Peyer's patch (tissue), 4 donors: ENCODE measurements at regions not wholly inside any gene's neighbourhood (a gene's known extent, or its start where the extent isn't known, plus 50 kb on each side); places are given as distances from the start of the nearest gene placed in this dataset.
"Not testable (repeated sequence)": the region's sequence is repeated elsewhere in the genome, so short reads cannot be mapped to it uniquely, and the experiment has no call there.

Experiments used
- DNase-seq, 3 donors: peaks; one replicate each; pipeline ENCODE4 v3.0.0-alpha.2; 2017 to 2019
- H3K27ac ChIP-seq, 4 donors: fragments of 200-600 bp; sonication (generic); one replicate each; pipeline ENCODE4 v1.5.1; 2016 to 2019
- H3K27me3 ChIP-seq, 2 donors: fragments of 200-600 bp; sonication (generic); one replicate each; pipeline ENCODE4 v1.5.1; 2019
- H3K36me3 ChIP-seq, 3 donors: fragments of 200-600 bp; sonication (generic); one replicate each; pipeline ENCODE4 v1.5.1; 2016 to 2019
- H3K4me1 ChIP-seq, 4 donors: fragments of 200-600 bp; sonication (generic); one replicate each; pipeline ENCODE4 v1.5.1; 2016 to 2019
- H3K4me3 ChIP-seq, 4 donors: fragments of 200-600 bp; sonication (generic); 1 replicate in 3 of 4; 2 replicates in 1 of 4; pipeline ENCODE4 v1.5.1; 2016 to 2019; ENCODE audit warnings: mild to moderate bottlenecking in 1 of 4
- H3K9me3 ChIP-seq, 4 donors: fragments of 200-600 bp; sonication (generic); one replicate each; pipeline ENCODE4 v1.5.1; 2016 to 2019; ENCODE audit warnings: mild to moderate bottlenecking in 1 of 4
- POLR2A ChIP-seq, 2 donors: fragments of 450-650 bp; IDR thresholded peaks; one replicate each; pipeline ENCODE4 v1.5.1; 2017; ENCODE audit warnings: antibody characterized with exemption in 2 of 2, mild to moderate bottlenecking in 2 of 2, moderate library complexity in 2 of 2
- TF ChIP-seq, protein P1 (sequence below), 6 experiments: fragments of 450-650 bp in 4 of 6; fragments of 200-600 bp in 2 of 6; sonication (generic) in 1 of 6; IDR thresholded peaks; one replicate each; pipeline ENCODE4 v1.5.1; 2017 to 2019; ENCODE audit warnings: antibody characterized with exemption in 6 of 6, mild to moderate bottlenecking in 3 of 6, moderate library complexity in 1 of 6

DNA sequence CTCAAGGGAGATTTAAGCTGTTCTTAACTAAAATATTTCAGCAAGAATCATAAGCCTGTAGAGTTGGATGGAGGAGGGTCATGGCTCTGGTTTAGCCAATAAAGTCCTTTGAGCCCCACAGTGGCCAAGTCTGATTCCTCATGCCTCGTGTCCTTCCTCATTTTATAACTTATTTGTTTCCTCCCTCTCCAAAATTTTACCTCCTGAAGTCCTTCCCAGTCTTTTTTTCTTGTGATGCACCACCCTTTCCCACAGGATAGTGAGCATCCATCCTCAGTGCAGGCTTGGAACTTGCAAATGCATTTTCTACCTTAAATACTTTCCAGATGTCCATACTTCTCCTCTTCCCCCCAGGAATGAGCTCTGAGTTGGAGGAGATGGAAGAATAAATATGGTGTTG, 162.7 kb upstream of the AGTR1 start:
- TF ChIP-seq, protein P1, sequence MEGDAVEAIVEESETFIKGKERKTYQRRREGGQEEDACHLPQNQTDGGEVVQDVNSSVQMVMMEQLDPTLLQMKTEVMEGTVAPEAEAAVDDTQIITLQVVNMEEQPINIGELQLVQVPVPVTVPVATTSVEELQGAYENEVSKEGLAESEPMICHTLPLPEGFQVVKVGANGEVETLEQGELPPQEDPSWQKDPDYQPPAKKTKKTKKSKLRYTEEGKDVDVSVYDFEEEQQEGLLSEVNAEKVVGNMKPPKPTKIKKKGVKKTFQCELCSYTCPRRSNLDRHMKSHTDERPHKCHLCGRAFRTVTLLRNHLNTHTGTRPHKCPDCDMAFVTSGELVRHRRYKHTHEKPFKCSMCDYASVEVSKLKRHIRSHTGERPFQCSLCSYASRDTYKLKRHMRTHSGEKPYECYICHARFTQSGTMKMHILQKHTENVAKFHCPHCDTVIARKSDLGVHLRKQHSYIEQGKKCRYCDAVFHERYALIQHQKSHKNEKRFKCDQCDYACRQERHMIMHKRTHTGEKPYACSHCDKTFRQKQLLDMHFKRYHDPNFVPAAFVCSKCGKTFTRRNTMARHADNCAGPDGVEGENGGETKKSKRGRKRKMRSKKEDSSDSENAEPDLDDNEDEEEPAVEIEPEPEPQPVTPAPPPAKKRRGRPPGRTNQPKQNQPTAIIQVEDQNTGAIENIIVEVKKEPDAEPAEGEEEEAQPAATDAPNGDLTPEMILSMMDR (IDR thresholded peaks at IDR 0.05) = no peak
- no peak for TF ChIP-seq POLR2A (IDR thresholded peaks at IDR 0.05)

DNA sequence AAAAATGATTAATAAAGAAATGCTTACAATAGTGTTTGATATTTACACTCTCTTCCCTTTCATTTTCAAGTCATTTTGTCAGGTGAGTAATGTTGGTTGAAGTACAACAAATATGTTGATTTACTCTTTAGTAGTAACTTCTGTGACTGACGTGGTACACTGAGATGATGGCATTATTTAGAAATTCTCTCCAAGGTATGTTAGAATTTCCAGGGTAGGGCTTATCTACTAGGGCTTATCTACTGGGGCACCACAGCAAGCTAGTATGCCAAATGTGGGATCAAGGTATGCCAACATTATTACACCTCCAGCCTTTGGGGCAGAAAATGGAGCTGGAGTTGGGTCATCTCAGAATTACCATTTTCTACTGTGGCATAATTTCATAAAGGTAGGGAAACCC, 157.4 kb upstream of the AGTR1 start:
- Histone ChIP-seq H3K27ac (no peak overlapping the region), H3K27me3 (no peaks in the 10 kb centered on the region), H3K4me3 (no peak overlapping the region), H3K4me1 (no peaks in the 10 kb centered on the region), H3K9me3 (no peaks in the 10 kb centered on the region), H3K36me3 (no peaks in the 10 kb centered on the region)
- TF ChIP-seq, protein P1 (IDR thresholded peaks at IDR 0.05) = no peak
- TF ChIP-seq POLR2A (IDR thresholded peaks at IDR 0.05) = no peak
- DNase-seq = no peak

More for the DNA sequence above, 162.7 kb upstream of the AGTR1 start:
- H3K4me1 ChIP-seq = no peaks in the 10 kb centered on the region
- no peak overlapping the region for H3K4me3 ChIP-seq
- H3K36me3 ChIP-seq = no peaks in the 10 kb centered on the region
- no peaks in the 10 kb centered on the region for H3K9me3 ChIP-seq
- H3K27ac ChIP-seq = no peak overlapping the region
- no peak for DNase-seq
- no peaks in the 10 kb centered on the region for H3K27me3 ChIP-seq

DNA sequence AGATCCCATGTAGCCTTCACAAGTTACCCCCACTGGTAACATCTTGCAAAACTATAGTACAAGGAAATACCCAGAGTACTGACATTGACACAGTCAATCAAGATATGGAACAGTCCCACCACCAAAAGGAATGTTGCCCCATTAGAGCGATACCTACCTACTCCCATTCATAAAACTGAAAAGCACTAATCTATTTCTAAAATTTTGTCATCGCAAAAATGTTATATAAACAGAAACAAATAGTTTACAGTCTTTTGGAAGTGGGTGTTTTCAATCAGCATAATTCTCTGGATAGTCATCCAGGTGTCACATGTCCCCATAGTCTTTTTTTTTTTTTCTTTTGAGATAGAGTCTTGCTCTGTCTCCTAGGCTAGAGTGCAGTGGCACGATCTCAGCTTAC, 156.9 kb upstream of the AGTR1 start:
- no peak overlapping the region for H3K27ac ChIP-seq
- H3K27me3 ChIP-seq = no peaks in the 10 kb centered on the region
- H3K4me1 ChIP-seq = no peaks in the 10 kb centered on the region
- H3K4me3 ChIP-seq = no peak overlapping the region
- no peaks in the 10 kb centered on the region for H3K36me3 ChIP-seq
- no peaks in the 10 kb centered on the region for H3K9me3 ChIP-seq
- TF ChIP-seq POLR2A (IDR thresholded peaks at IDR 0.05) = no peak
- no peak for DNase-seq

DNA sequence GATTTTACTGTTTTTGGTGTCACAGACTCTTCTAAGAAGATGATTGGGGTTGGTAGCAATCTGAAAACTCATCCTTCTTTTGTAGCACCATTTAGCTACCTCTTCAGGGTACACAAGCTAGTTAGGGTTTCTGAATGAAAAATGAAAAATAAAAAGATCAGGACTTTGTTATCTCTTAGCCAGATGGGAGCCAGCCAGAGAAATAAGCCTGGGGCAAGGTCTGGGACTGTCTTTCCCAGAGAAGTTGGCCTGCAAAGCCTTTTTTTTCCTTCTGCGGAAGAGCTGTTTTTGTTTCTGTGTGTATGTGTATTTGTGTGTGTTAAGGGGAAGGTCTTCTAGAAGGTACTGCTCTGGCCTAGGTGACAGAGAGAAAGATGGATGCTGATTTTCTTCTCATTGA, 150.7 kb upstream of the AGTR1 start:
- Histone ChIP-seq H3K36me3 (no peaks in the 10 kb centered on the region), H3K27me3 (no peaks in the 10 kb centered on the region), H3K4me1 (no peaks in the 10 kb centered on the region), H3K4me3 (no peak overlapping the region), H3K27ac (no peak overlapping the region), H3K9me3 (no peaks in the 10 kb centered on the region)
- no peak for TF ChIP-seq POLR2A (IDR thresholded peaks at IDR 0.05)
- TF ChIP-seq, protein P1 (IDR thresholded peaks at IDR 0.05) = no peak
- no peak for DNase-seq

DNA sequence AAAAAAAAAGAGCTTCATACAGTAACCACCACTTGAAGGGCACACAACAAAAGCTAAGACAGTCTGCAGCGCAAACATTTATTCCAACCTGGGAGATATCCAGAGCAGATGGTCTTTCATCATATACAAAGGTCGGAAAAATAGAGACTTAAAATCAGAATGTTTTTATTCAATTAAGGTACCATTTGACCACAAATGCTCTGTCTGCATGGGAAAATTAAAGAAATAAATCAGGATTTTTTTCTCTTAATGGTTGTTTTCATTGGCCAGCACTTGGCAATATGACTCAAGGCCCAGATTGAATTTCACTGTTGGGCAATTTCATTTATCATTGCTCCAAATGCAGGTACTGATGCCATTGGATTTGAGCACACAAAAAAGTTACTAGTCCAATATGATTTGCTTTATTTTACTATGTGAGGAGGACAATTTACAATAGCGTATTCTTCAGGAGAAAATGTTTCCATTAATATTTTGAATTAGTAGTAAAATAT, 145.9 kb upstream of the AGTR1 start:
- no peak for DNase-seq
- H3K27me3 ChIP-seq = no peaks in the 10 kb centered on the region

DNA sequence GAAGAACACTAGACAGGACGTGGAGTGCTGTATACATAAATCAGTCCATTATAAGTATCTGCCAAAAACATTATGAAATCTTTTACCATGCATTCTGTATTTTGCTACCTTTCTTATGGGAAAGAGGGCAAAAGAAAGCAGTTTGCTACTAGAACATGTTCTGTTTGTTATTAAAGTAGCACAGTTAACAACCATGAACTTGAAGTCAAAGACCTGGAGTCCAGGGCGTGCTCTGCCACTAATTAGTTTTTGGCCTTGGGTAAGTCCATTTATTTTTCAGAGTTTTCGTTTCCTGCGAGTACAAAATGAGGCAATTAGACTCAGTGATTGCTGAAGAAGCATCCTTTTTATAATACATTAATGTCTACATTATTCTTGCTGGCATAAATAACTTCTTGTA, 143.3 kb upstream of the AGTR1 start:
- TF ChIP-seq POLR2A (IDR thresholded peaks at IDR 0.05) = no peak
- DNase-seq = no peak
- Histone ChIP-seq H3K27ac (no peak overlapping the region), H3K4me3 (no peak overlapping the region), H3K9me3 (no peaks in the 10 kb centered on the region), H3K36me3 (no peaks in the 10 kb centered on the region), H3K27me3 (no peaks in the 10 kb centered on the region), H3K4me1 (no peaks in the 10 kb centered on the region)

More for the DNA sequence above, 145.9 kb upstream of the AGTR1 start:
- Histone ChIP-seq H3K9me3 (no peaks in the 10 kb centered on the region), H3K27ac (no peak overlapping the region), H3K4me1 (no peaks in the 10 kb centered on the region), H3K36me3 (no peaks in the 10 kb centered on the region), H3K4me3 (no peak overlapping the region)
- TF ChIP-seq, protein P1 (IDR thresholded peaks at IDR 0.05) = no peak
- TF ChIP-seq POLR2A (IDR thresholded peaks at IDR 0.05) = no peak

DNA sequence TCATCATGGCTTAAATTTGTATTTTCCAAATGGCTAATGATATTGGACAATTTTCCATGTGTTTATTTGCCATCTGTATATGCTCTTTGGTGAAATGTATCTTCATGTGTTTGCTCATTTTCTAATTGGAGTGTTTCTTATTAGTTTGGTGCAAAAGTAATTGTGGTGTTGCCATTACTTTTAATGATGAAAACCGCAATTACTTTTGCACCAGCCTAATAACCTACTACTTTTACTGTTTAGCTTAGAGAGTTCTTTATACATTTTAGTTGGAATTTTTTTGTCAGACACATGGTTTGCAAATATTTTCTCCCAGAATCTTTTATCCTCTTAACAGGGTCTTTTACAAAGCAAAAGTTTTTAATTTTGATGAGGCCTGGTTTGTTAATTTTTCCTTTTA, 141.0 kb upstream of the AGTR1 start:
- Histone ChIP-seq H3K4me1 (no peaks in the 10 kb centered on the region), H3K36me3 (no peaks in the 10 kb centered on the region), H3K27ac (no peak overlapping the region), H3K9me3 (no peaks in the 10 kb centered on the region), H3K4me3 (no peak overlapping the region), H3K27me3 (no peaks in the 10 kb centered on the region)
- no peak for DNase-seq
- TF ChIP-seq, protein P1 (IDR thresholded peaks at IDR 0.05) = no peak
- TF ChIP-seq POLR2A (IDR thresholded peaks at IDR 0.05) = no peak

DNA sequence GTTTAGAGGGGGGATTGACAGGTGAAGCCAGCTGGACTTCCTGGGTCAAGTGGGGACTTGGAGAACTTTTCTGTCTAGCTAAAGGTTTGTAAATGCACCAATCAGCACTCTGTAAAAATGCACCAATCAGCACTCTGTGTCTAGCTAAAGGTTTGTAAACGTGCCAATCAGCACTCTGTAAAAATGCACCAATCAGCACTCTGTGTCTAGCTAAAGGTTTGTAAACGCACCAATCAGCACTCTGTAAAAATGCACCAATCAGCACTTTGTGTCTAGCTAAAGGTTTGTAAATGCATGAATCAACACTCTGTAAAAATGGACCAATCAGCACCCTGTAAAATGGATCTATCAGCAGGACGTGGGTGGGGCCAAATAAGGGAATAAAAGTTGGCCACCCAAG, 120.1 kb upstream of the AGTR1 start:
- not testable (repeated sequence) for H3K4me1 ChIP-seq, DNase-seq, H3K36me3 ChIP-seq, H3K4me3 ChIP-seq, H3K27me3 ChIP-seq, H3K9me3 ChIP-seq, H3K27ac ChIP-seq
